Upper lobe of right lung (tissue), 1 donor: ENCODE measurements at regions not wholly inside any gene's neighbourhood (a gene's known extent, or its start where the extent isn't known, plus 50 kb on each side); places are given as distances from the start of the nearest gene placed in this dataset.

Source experiments
- ATAC-seq: fragments of 200-7000 bp; cut with Tn5 transposase; one replicate; pipeline ENCODE4 v1.9.1; 2020; ENCODE audit warnings: mild to moderate bottlenecking, moderate library complexity
- DNase-seq: peaks from one replicate; pipeline ENCODE4 v3.0.0-alpha.2; 2020
- H3K27ac ChIP-seq: fragments of 200-600 bp; one replicate; pipeline ENCODE4 v1.8.0; 2022
- H3K27me3 ChIP-seq: fragments of 200-600 bp; one replicate; pipeline ENCODE4 v1.8.0; 2022; ENCODE audit warnings: mild to moderate bottlenecking
- H3K36me3 ChIP-seq: fragments of 200-600 bp; one replicate; pipeline ENCODE4 v1.8.0; 2022
- H3K4me1 ChIP-seq: fragments of 200-600 bp; one replicate; pipeline ENCODE4 v1.8.0; 2022
- H3K4me3 ChIP-seq: fragments of 200-600 bp; one replicate; pipeline ENCODE4 v1.8.0; 2022; ENCODE audit warnings: mild to moderate bottlenecking
- H3K9me3 ChIP-seq: fragments of 200-600 bp; one replicate; pipeline ENCODE4 v1.8.0; 2022
- CTCF ChIP-seq: fragments of 200-600 bp; IDR thresholded peaks from one replicate; pipeline ENCODE4 v1.8.0; 2022; ENCODE audit warnings: antibody characterized with exemption
- intact Hi-C: fragments of 100-400 bp; cut with DNase I; formaldehyde crosslinking; loops from one replicate; pipeline ENCODE4 v1.11.0; 2022
- donor health status: DM: no; HTN: yes; CAD: no; lungs with severe emphysema.

GRCh38 chr5:4197151-4197550 is 601.5 kb downstream of the IRX1 start:
- Histone ChIP-seq H3K36me3 (no peaks in the 10 kb centered on the region), H3K9me3 (no peaks in the 10 kb centered on the region), H3K4me1 (no peaks in the 10 kb centered on the region), H3K27ac (no peak overlapping the region), H3K4me3 (no peak overlapping the region), H3K27me3 (no peaks in the 10 kb centered on the region)
- intact Hi-C loops, result no loop called here
- ATAC-seq (no peak), DNase-seq (no peak)
- no peak for TF ChIP-seq CTCF

- no peak for ATAC-seq
These were observed 602.8 kb downstream of the IRX1 start for GRCh38 chr5:4198461-4198860.

GRCh38 chr5:4199049-4199841 is 603.6 kb downstream of the IRX1 start:
- no peak overlapping the region for H3K27ac ChIP-seq
- ATAC-seq, result no peak
- H3K36me3 ChIP-seq, result no peaks in the 10 kb centered on the region
- intact Hi-C loops, result no loop called here
- H3K27me3 ChIP-seq, result no peaks in the 10 kb centered on the region
- TF ChIP-seq CTCF, result no peak
- no peak overlapping the region for H3K4me3 ChIP-seq
- no peaks in the 10 kb centered on the region for H3K4me1 ChIP-seq
- no peaks in the 10 kb centered on the region for H3K9me3 ChIP-seq
- DNase-seq, result no peak

More at GRCh38 chr5:4198461-4198860, 602.8 kb downstream of the IRX1 start:
- intact Hi-C loops, result no loop called here
- H3K4me3 ChIP-seq, result no peak overlapping the region
- no peaks in the 10 kb centered on the region for H3K4me1 ChIP-seq
- no peak overlapping the region for H3K27ac ChIP-seq
- no peaks in the 10 kb centered on the region for H3K36me3 ChIP-seq
- no peaks in the 10 kb centered on the region for H3K9me3 ChIP-seq
- no peaks in the 10 kb centered on the region for H3K27me3 ChIP-seq
- DNase-seq, result no peak
- TF ChIP-seq CTCF, result no peak

GRCh38 chr5:4203146-4203545 is 607.5 kb downstream of the IRX1 start:
- Histone ChIP-seq H3K9me3 (no peaks in the 10 kb centered on the region), H3K27ac (no peak overlapping the region), H3K36me3 (no peaks in the 10 kb centered on the region), H3K4me3 (no peak overlapping the region), H3K27me3 (no peaks in the 10 kb centered on the region), H3K4me1 (peaks cover 4% of the 10 kb centered on the region)
- ATAC-seq, result no peak
- intact Hi-C loops, result no loop called here
- TF ChIP-seq CTCF, result no peak
- no peak for DNase-seq

GRCh38 chr5:4204276-4205141 is 608.9 kb downstream of the IRX1 start:
- Histone ChIP-seq H3K4me1 (peaks cover 4% of the 10 kb centered on the region), H3K27me3 (no peaks in the 10 kb centered on the region), H3K36me3 (no peaks in the 10 kb centered on the region), H3K9me3 (no peaks in the 10 kb centered on the region), H3K27ac (no peak overlapping the region), H3K4me3 (no peak overlapping the region)
- intact Hi-C loops, result no loop called here
- TF ChIP-seq CTCF, result no peak
- ATAC-seq, result no peak
- DNase-seq, result no peak
